Prostate gland (tissue), 2 donors: ENCODE measurements at regions not wholly inside any gene's neighbourhood (a gene's known extent, or its start where the extent isn't known, plus 50 kb on each side); places are given as distances from the start of the nearest gene placed in this dataset.

Experiments
- DNase-seq: peaks from one replicate; pipeline ENCODE4 v3.0.0-alpha.2; 2019; ENCODE audit warnings: low spot score
- H3K27ac ChIP-seq, 2 donors: fragments of 200-600 bp; sonication (generic); 2 replicates each; pipeline ENCODE4 v1.5.1; 2017 to 2019
- H3K27me3 ChIP-seq: fragments of 200-600 bp; sonication (generic); replicated peaks from 2 replicates; pipeline ENCODE4 v1.5.1; 2019; ENCODE audit not compliant: insufficient read depth
- H3K36me3 ChIP-seq, 2 donors: fragments of 200-600 bp; sonication (generic); 1 replicate in 1 of 2; 2 replicates in 1 of 2; pipeline versions ENCODE4 v1.5.1 to v1.8.1; 2017 to 2019
- H3K4me1 ChIP-seq: fragments of 200-600 bp; sonication (generic); replicated peaks from 2 replicates; pipeline ENCODE4 v1.5.1; 2019
- H3K4me3 ChIP-seq, 2 donors: fragments of 200-600 bp; sonication (generic); 2 replicates each; pipeline ENCODE4 v1.5.1; 2017 to 2019
- H3K9me3 ChIP-seq: fragments of 200-600 bp; sonication (generic); 2 replicates; pipeline ENCODE4 v1.5.1; 2017
- POLR2A ChIP-seq: fragments of 450-650 bp; IDR thresholded peaks from one replicate; pipeline ENCODE4 v1.6.1; 2016; ENCODE audit warnings: antibody characterized with exemption, mild to moderate bottlenecking
- POLR2AphosphoS5 ChIP-seq: sonication (generic); formaldehyde crosslinking; IDR thresholded peaks from one replicate; pipeline ENCODE4 v1.6.1; 2017; ENCODE audit warnings: antibody characterized with exemption
- WGBS: methylation state at CpG from one replicate; pipeline ENCODE4 v1.1.5; 2018; 5-methylcytosine and 5-hydroxymethylcytosine counted together
- intact Hi-C: fragments of 100-400 bp; cut with DNase I; formaldehyde crosslinking; loops from one replicate; pipeline ENCODE4 v1.14.2; 2022
- TF ChIP-seq, protein P1 (sequence below), 4 experiments: fragments of 200-600 bp in 2 of 4; fragments of 450-650 bp in 2 of 4; sonication (generic) in 2 of 4; IDR thresholded peaks; 1 replicate in 3 of 4; 2 replicates in 1 of 4; pipeline ENCODE4 v1.5.1; 2016 to 2019; ENCODE audit warnings: antibody characterized with exemption in 4 of 4, mild to moderate bottlenecking in 2 of 4, moderate library complexity in 2 of 4

- H3K27ac ChIP-seq = peak overlapping the region; percentile 22 to 45
- intact Hi-C loops = no loop called here
- WGBS = 46% methylated on average over 8 of the region's 8 CpGs
- no peaks in the 10 kb centered on the region for H3K27me3 ChIP-seq
- H3K9me3 ChIP-seq = no peaks in the 10 kb centered on the region
- TF ChIP-seq POLR2A = no peak
- peak; percentile 19 for TF ChIP-seq POLR2AphosphoS5
- TF ChIP-seq, protein P1, sequence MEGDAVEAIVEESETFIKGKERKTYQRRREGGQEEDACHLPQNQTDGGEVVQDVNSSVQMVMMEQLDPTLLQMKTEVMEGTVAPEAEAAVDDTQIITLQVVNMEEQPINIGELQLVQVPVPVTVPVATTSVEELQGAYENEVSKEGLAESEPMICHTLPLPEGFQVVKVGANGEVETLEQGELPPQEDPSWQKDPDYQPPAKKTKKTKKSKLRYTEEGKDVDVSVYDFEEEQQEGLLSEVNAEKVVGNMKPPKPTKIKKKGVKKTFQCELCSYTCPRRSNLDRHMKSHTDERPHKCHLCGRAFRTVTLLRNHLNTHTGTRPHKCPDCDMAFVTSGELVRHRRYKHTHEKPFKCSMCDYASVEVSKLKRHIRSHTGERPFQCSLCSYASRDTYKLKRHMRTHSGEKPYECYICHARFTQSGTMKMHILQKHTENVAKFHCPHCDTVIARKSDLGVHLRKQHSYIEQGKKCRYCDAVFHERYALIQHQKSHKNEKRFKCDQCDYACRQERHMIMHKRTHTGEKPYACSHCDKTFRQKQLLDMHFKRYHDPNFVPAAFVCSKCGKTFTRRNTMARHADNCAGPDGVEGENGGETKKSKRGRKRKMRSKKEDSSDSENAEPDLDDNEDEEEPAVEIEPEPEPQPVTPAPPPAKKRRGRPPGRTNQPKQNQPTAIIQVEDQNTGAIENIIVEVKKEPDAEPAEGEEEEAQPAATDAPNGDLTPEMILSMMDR (IDR thresholded peaks at IDR 0.05) = no peak
- H3K4me1 ChIP-seq = no peaks in the 10 kb centered on the region
- no peaks in the 10 kb centered on the region for H3K36me3 ChIP-seq
- DNase-seq = no peak
- H3K4me3 ChIP-seq = no peak overlapping the region
These were observed 78.4 kb upstream of the MED9 start for GRCh38 chr17:17398188-17398942.

DNA sequence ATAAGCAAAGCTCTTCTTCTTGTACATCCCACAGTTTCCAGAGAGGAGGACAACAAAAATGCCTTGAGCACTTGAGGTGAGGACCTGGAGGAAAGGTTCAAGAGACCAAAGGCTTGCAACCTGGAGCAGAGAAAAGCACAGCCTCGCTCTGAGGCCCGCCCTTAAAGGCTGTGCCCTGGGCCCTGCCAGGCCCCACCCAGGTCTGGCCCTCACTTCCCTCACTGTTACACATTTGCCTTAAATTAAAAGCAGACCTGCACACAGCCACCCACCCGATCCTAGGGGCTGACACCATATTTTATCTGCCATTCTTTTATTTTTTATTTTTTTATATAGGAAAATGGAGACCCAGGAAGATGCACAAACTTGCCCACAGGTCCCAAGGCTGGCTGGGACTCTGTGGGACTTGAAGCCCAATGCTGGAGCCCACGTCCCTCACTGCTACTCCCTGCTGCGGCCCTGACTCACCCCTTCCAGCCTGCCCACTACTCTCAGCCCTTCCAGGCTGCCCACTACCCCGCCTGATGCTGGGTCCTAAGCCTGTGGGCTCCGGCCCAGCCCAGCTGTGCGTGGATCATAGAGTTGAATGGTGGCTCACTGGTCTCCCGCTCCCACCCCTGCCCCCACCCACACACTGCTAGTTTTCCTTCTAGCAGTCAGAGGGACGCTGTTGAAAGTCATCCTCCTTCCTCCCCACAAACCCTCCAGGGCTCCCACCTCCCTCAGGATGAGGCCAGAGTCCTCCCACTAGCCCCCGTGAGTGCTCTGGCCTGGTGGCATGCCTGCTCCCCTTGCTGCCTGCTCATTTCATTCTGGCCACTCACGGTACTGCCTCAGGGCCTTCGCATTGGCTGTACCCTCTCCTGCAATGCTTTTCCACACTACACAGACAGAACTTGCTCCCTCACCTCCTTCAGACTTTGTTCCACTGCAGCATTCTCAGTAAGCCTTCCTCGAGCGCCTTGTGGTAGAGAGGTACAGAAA, 77.6 kb upstream of the MED9 start:
- Histone ChIP-seq H3K27me3 (no peaks in the 10 kb centered on the region), H3K4me1 (no peaks in the 10 kb centered on the region), H3K4me3 (no peak overlapping the region), H3K36me3 (no peaks in the 10 kb centered on the region), H3K27ac (peak overlapping the region; percentile 22 to 45), H3K9me3 (no peaks in the 10 kb centered on the region)
- TF ChIP-seq POLR2A (no peak), POLR2AphosphoS5 (no peak)
- TF ChIP-seq, protein P1 (IDR thresholded peaks at IDR 0.05) = no peak
- DNase-seq = no peak
- WGBS = 89% methylated on average over 15 of the region's 15 CpGs
- intact Hi-C loops = no loop called here

- 88% methylated on average over 12 of the region's 12 CpGs for WGBS
- Histone ChIP-seq H3K36me3 (no peaks in the 10 kb centered on the region), H3K4me1 (no peaks in the 10 kb centered on the region), H3K27ac (no peak overlapping the region), H3K9me3 (no peaks in the 10 kb centered on the region), H3K27me3 (no peaks in the 10 kb centered on the region), H3K4me3 (no peak overlapping the region)
- no peak for DNase-seq
- TF ChIP-seq, protein P1 (IDR thresholded peaks at IDR 0.05) = no peak
- TF ChIP-seq POLR2A = no peak
- no peak for TF ChIP-seq POLR2AphosphoS5
- intact Hi-C loops = no loop called here
These were observed 76.7 kb upstream of the MED9 start for GRCh38 chr17:17400070-17400469.

DNA sequence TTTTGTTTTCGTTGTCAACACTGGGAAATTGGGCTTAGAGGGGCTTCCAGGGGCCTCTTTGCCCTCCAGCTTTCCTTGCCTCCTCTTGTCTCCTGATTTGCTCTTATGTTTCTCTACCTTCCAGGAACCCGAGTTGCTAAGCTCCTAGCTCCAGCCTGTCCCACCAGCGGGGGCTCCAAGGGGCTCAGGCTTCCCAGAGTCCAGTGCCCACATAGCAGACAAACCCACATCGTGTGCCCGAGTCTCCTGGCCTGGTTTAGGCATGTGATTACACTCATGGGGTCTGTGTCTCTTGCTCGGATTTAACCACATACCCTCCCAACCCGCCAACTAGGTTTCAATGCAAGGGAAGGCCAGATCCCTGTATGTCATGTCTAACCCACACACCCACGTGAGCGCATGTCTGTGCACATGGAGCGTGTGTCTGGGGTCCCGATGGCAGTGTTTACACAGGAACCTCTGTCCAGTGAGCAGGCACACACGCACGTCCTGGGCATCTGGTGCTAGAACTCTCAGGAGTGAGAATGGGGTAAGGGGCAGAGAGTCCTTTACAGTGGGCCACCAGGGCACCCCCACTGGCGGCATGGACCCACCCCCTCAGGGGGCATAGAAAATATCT, 76.1 kb upstream of the MED9 start:
- Histone ChIP-seq H3K27me3 (no peaks in the 10 kb centered on the region), H3K4me1 (no peaks in the 10 kb centered on the region), H3K36me3 (no peaks in the 10 kb centered on the region), H3K4me3 (no peak overlapping the region), H3K27ac (no peak overlapping the region), H3K9me3 (no peaks in the 10 kb centered on the region)
- intact Hi-C loops = no loop called here
- TF ChIP-seq POLR2A (no peak), POLR2AphosphoS5 (no peak)
- TF ChIP-seq, protein P1 (IDR thresholded peaks at IDR 0.05) = no peak
- no peak for DNase-seq
- 84% methylated on average over 14 of the region's 14 CpGs for WGBS
